HEK293 (cell line): ENCODE measurements at regions not wholly inside any gene's neighbourhood (a gene's known extent, or its start where the extent isn't known, plus 50 kb on each side); places are given as distances from the start of the nearest gene placed in this dataset.

ENCODE experiments used
- CTCF ChIA-PET: fragments of 350-600 bp; formaldehyde crosslinking; extraction: SDS; loops from one replicate; lab custom pipeline; 2021; ENCODE audit warnings: antibody characterized with exemption; lab: Yijun Ruan, JAX
- POLR2A ChIA-PET: fragments of 300-600 bp; formaldehyde crosslinking; extraction: SDS; loops from one replicate; lab custom pipeline; 2020; ENCODE audit warnings: antibody characterized with exemption, inconsistent platforms; lab: Yijun Ruan, JAX
- H3K27ac ChIP-seq: fragments of 200-500 bp; sonication (Bioruptor generic); 2 replicates; pipeline ENCODE4 v1.5.1; 2014; ENCODE audit warnings: low read depth, low read length, control low read depth, inconsistent platforms; ENCODE audit errors: extremely low read depth
- H3K36me3 ChIP-seq, 2 experiments: fragments of 200-500 bp in 1 of 2; sonication (Bioruptor generic) in 1 of 2; 1 replicate in 1 of 2; 2 replicates in 1 of 2; pipeline ENCODE4 v1.5.1; 2014 to 2017; ENCODE audit warnings: inconsistent platforms in 2 of 2, low read length in 2 of 2; ENCODE audit not compliant: control insufficient read depth in 2 of 2, insufficient read depth in 1 of 2
- H3K4me1 ChIP-seq: fragments of 200-500 bp; sonication (Bioruptor generic); 2 replicates; pipeline ENCODE4 v1.5.1; 2014; ENCODE audit warnings: mild to moderate bottlenecking, low read length, inconsistent platforms; ENCODE audit not compliant: control insufficient read depth, insufficient read depth
- H3K4me3 ChIP-seq: 2 replicates; pipeline ENCODE4 v1.5.1; 2011; ENCODE audit warnings: low read depth, mild to moderate bottlenecking, control low read depth, low read length, moderate library complexity
- H3K9me3 ChIP-seq: fragments of 200-500 bp; sonication (Bioruptor generic); 2 replicates; pipeline ENCODE4 v1.5.1; 2014; ENCODE audit warnings: low read depth, low read length, inconsistent platforms; ENCODE audit not compliant: control insufficient read depth, insufficient read depth
- ATF2 ChIP-seq: fragments of 450-650 bp; formaldehyde crosslinking; IDR thresholded peaks from 2 replicates; pipeline ENCODE4 v1.5.1; 2016; ENCODE audit warnings: missing biosample characterization, missing genetic modification characterization, low read depth
- EGR2 ChIP-seq: fragments of 450-650 bp; formaldehyde crosslinking; IDR thresholded peaks from 2 replicates; pipeline ENCODE4 v1.5.1; 2016; ENCODE audit warnings: low read depth, missing biosample characterization, missing genetic modification characterization
- KLF9 ChIP-seq: fragments of 450-650 bp; formaldehyde crosslinking; IDR thresholded peaks from 2 replicates; pipeline ENCODE4 v1.5.1; 2016; ENCODE audit warnings: missing biosample characterization, missing genetic modification characterization, low read depth
- ZNF18 ChIP-seq: fragments of 450-650 bp; formaldehyde crosslinking; IDR thresholded peaks from 2 replicates; pipeline ENCODE4 v1.5.1; 2016; ENCODE audit warnings: missing biosample characterization, missing genetic modification characterization
- ZNF202 ChIP-seq: fragments of 450-650 bp; formaldehyde crosslinking; IDR thresholded peaks from 2 replicates; pipeline ENCODE4 v1.5.1; 2016; ENCODE audit warnings: missing biosample characterization, missing genetic modification characterization, borderline replicate concordance
- ZNF214 ChIP-seq: fragments of 450-650 bp; formaldehyde crosslinking; IDR thresholded peaks from 2 replicates; pipeline ENCODE4 v1.5.1; 2017; ENCODE audit warnings: missing biosample characterization, mild to moderate bottlenecking, missing genetic modification characterization, borderline replicate concordance
- ZNF280D ChIP-seq: fragments of 450-650 bp; formaldehyde crosslinking; IDR thresholded peaks from 2 replicates; pipeline ENCODE4 v1.5.1; 2016; ENCODE audit warnings: missing biosample characterization, missing genetic modification characterization
- ZNF366 ChIP-seq: fragments of 450-650 bp; formaldehyde crosslinking; conservative IDR thresholded peaks from 2 replicates; pipeline ENCODE4 v1.5.1; 2016; ENCODE audit warnings: missing biosample characterization, missing genetic modification characterization
- ZNF529 ChIP-seq: fragments of 450-650 bp; formaldehyde crosslinking; IDR thresholded peaks from 2 replicates; pipeline ENCODE4 v1.5.1; 2017; ENCODE audit warnings: missing genetic modification characterization, missing biosample characterization; ENCODE audit not compliant: insufficient replicate concordance
- ZNF558 ChIP-seq: fragments of 450-650 bp; formaldehyde crosslinking; IDR thresholded peaks from 2 replicates; pipeline ENCODE4 v1.5.1; 2016; ENCODE audit warnings: missing biosample characterization, missing genetic modification characterization
- ZNF585B ChIP-seq: fragments of 450-650 bp; formaldehyde crosslinking; IDR thresholded peaks from 2 replicates; pipeline ENCODE4 v1.5.1; 2016; ENCODE audit warnings: missing biosample characterization, missing genetic modification characterization
- ZNF610 ChIP-seq: fragments of 450-650 bp; formaldehyde crosslinking; IDR thresholded peaks from 2 replicates; pipeline ENCODE4 v1.5.1; 2016; ENCODE audit warnings: missing biosample characterization, missing genetic modification characterization, borderline replicate concordance
- ZNF639 ChIP-seq: fragments of 450-650 bp; formaldehyde crosslinking; IDR thresholded peaks from 2 replicates; pipeline ENCODE4 v1.5.1; 2016; ENCODE audit warnings: missing biosample characterization, missing genetic modification characterization
- ZNF707 ChIP-seq: fragments of 450-650 bp; formaldehyde crosslinking; IDR thresholded peaks from 2 replicates; pipeline ENCODE4 v1.5.1; 2016; ENCODE audit warnings: missing biosample characterization, missing genetic modification characterization
- ZNF785 ChIP-seq: fragments of 450-650 bp; formaldehyde crosslinking; IDR thresholded peaks from 2 replicates; pipeline ENCODE4 v1.5.1; 2016; ENCODE audit warnings: missing biosample characterization, missing genetic modification characterization
- ZNF791 ChIP-seq: fragments of 450-650 bp; formaldehyde crosslinking; IDR thresholded peaks from 2 replicates; pipeline ENCODE4 v1.5.1; 2016; ENCODE audit warnings: missing biosample characterization, missing genetic modification characterization
- ZNF792 ChIP-seq: fragments of 450-650 bp; formaldehyde crosslinking; IDR thresholded peaks from 2 replicates; pipeline ENCODE4 v1.5.1; 2016; ENCODE audit warnings: missing biosample characterization, missing genetic modification characterization

- POLR2A ChIA-PET, result no interaction called here
- H3K27ac ChIP-seq, result no peak overlapping the region
- H3K9me3 ChIP-seq, result no peaks in the 10 kb centered on the region
- no peak overlapping the region for H3K4me3 ChIP-seq
- no peaks in the 10 kb centered on the region for H3K36me3 ChIP-seq
- no peaks in the 10 kb centered on the region for H3K4me1 ChIP-seq
- no peak for TF ChIP-seq ZNF639 (tag by site-specific recombination)
- no peak for TF ChIP-seq ZNF585B (tag by site-specific recombination)
- peak; percentile 67 for TF ChIP-seq ZNF366
- CTCF ChIA-PET, result interaction anchor here (0.6 to 1.2 kb wide), 3 partner anchors 25 to 277 kb away, joined by 3 to 4 read pairs (median 4); no protein-coding TSS in a partner anchor
Observed at GRCh38 chr4:23163647-23164436, 471.1 kb downstream of the GBA3 start.

GRCh38 chr4:23162275-23162674 is 469.5 kb downstream of the GBA3 start:
- Histone ChIP-seq H3K27ac (no peak overlapping the region), H3K36me3 (no peaks in the 10 kb centered on the region), H3K4me1 (no peaks in the 10 kb centered on the region), H3K4me3 (no peak overlapping the region), H3K9me3 (no peaks in the 10 kb centered on the region)
- TF ChIP-seq ZNF558 (tag by site-specific recombination) (no peak), ZNF280D (tag by site-specific recombination) (no peak), ZNF707 (tag by site-specific recombination) (no peak), ATF2 (tag by site-specific recombination) (no peak), ZNF202 (tag by site-specific recombination) (no peak), ZNF18 (no peak), EGR2 (tag by site-specific recombination) (no peak), ZNF785 (no peak), ZNF214 (tag by site-specific recombination) (no peak), ZNF791 (tag by site-specific recombination) (no peak), ZNF610 (tag by site-specific recombination) (no peak), KLF9 (tag by site-specific recombination) (no peak), ZNF529 (no peak), ZNF792 (no peak)
- ChIA-PET POLR2A (no interaction called here), CTCF (interaction anchor here (0.6 kb wide), 1 partner anchor 16 kb away, joined by 5 read pairs; no protein-coding TSS in a partner anchor)
